ENCODE measurements at regions not wholly inside any gene's neighbourhood (a gene's known extent, or its start where the extent isn't known, plus 50 kb on each side); places are given as distances from the start of the nearest gene placed in this dataset.

DNA sequence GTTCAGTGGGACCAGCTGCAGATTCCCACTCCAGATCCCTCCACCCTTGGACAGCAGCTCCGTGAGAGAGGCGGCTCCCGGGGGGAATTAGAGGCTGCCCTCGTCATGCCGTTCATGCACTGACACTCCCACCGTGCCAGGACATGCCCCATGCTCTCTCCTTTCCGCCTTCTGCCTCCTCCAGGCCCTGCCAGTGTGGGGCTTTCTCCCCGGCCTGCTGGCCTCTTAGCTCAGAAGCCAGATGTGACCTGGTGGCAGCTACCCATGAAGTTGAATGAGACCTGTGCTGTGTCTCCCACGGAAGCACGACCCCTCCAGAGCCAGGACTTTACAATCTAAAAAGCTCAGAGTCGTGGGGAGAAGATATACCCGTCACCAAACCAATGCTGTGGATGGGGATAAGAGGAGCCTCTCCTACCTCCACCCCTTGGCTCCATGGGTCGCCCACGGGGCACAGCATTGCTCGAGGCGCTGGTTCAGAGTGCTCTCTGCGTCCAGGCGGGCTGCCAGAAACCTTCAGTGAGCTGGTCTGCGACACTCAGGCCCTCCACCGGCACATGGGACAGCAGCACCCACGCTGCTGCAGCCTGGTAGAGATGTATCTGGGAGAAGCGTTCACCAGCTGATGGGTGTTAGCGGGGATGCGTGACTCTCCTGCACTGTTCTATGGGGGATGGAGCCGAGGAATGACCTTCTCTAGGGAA lies 111.0 kb upstream of the GPC1 start:
- TF ChIP-seq EZH2phosphoT487 (IDR thresholded peaks at IDR 0.05; ENCODE audit: insufficient read depth, low read depth) (no peak), EZH2 (IDR thresholded peaks at IDR 0.05; ENCODE audit: insufficient read depth, poor library complexity, severe bottlenecking) (no peak)

All from GM23248 (cell line).